ENCODE measurements at regions not wholly inside any gene's neighbourhood (a gene's known extent, or its start where the extent isn't known, plus 50 kb on each side); places are given as distances from the start of the nearest gene placed in this dataset.

GRCh38 chr16:73997340-73997711 lies 299.3 kb upstream of the PSMD7 start:
- intact Hi-C loops (cut with DNase I): no loop called here
- Histone ChIP-seq H3K4me1 (no peaks in the 10 kb centered on the region), H3K36me3 (no peaks in the 10 kb centered on the region), H3K4me3 (no peak overlapping the region), H3K9me3 (no peaks in the 10 kb centered on the region), H3K27ac (replicated peaks in 1 of 4) (no peak overlapping the region), H3K27me3 (no peaks in the 10 kb centered on the region)
- no peak for DNase-seq (ENCODE audit: extremely low spot score)
- TF ChIP-seq EP300 (IDR thresholded peaks at IDR 0.05): no peak
- 51% methylated on average over 3 of the region's 3 CpGs for WGBS

- TF ChIP-seq POLR2A (IDR thresholded peaks at IDR 0.05; ENCODE audit: low read depth): no peak
- no peak for TF ChIP-seq CTCF (IDR thresholded peaks at IDR 0.05)
- TF ChIP-seq EP300 (IDR thresholded peaks at IDR 0.05): no peak
- TF ChIP-seq POLR2AphosphoS5 (IDR thresholded peaks at IDR 0.05): no peak
- DNase-seq (ENCODE audit: extremely low spot score): no peak
- Histone ChIP-seq H3K27ac (replicated peaks in 1 of 4) (no peak overlapping the region), H3K4me1 (no peaks in the 10 kb centered on the region), H3K4me3 (no peak overlapping the region), H3K9me3 (no peaks in the 10 kb centered on the region), H3K27me3 (no peaks in the 10 kb centered on the region), H3K36me3 (no peaks in the 10 kb centered on the region)
- 45% methylated on average over 11 of the region's 11 CpGs for WGBS
- intact Hi-C loops (cut with DNase I): no loop called here
Observed at GRCh38 chr16:73996624-73997339, 299.8 kb upstream of the PSMD7 start.

- Histone ChIP-seq H3K4me1 (no peaks in the 10 kb centered on the region), H3K27ac (replicated peaks in 1 of 4) (no peak overlapping the region), H3K27me3 (no peaks in the 10 kb centered on the region), H3K36me3 (no peaks in the 10 kb centered on the region), H3K9me3 (peaks cover 0 to 4% (median 0%) of the 10 kb centered on the region in 4 donors), H3K4me3 (no peak overlapping the region)
- no peak for DNase-seq (ENCODE audit: extremely low spot score)
- no peak for TF ChIP-seq EP300 (IDR thresholded peaks at IDR 0.05)
- no peak for TF ChIP-seq POLR2AphosphoS5 (IDR thresholded peaks at IDR 0.05)
- TF ChIP-seq POLR2A (IDR thresholded peaks at IDR 0.05; ENCODE audit: low read depth): no peak
- TF ChIP-seq CTCF (IDR thresholded peaks at IDR 0.05): no peak
- intact Hi-C loops (cut with DNase I): no loop called here
- 71% methylated on average over 1 of the region's 1 CpG for WGBS
Observed at GRCh38 chr16:73993878-73994277, 302.7 kb upstream of the PSMD7 start.

GRCh38 chr16:73978407-73978784 lies 318.2 kb upstream of the PSMD7 start:
- 88% methylated on average over 5 of the region's 5 CpGs for WGBS
- intact Hi-C loops (cut with DNase I): no loop called here
- Histone ChIP-seq H3K36me3 (no peaks in the 10 kb centered on the region), H3K9me3 (peaks cover 0 to 4% (median 0%) of the 10 kb centered on the region in 4 donors), H3K27me3 (peaks cover 0 to 7% (median 0%) of the 10 kb centered on the region in 4 donors), H3K4me3 (no peak overlapping the region), H3K4me1 (no peaks in the 10 kb centered on the region), H3K27ac (replicated peaks in 1 of 4) (no peak overlapping the region)
- TF ChIP-seq CTCF (IDR thresholded peaks at IDR 0.05): no peak
- TF ChIP-seq EP300 (IDR thresholded peaks at IDR 0.05): no peak
- TF ChIP-seq POLR2A (IDR thresholded peaks at IDR 0.05; ENCODE audit: low read depth): no peak
- no peak for TF ChIP-seq POLR2AphosphoS5 (IDR thresholded peaks at IDR 0.05)
- DNase-seq (ENCODE audit: extremely low spot score): no peak

- intact Hi-C loops (cut with DNase I): no loop called here
Observed at GRCh38 chr16:73976644-73977043, 320.0 kb upstream of the PSMD7 start.

More at GRCh38 chr16:73976644-73977043, 320.0 kb upstream of the PSMD7 start:
- Histone ChIP-seq H3K27me3 (peaks cover 0 to 7% (median 0%) of the 10 kb centered on the region in 4 donors), H3K36me3 (no peaks in the 10 kb centered on the region), H3K4me1 (no peaks in the 10 kb centered on the region), H3K4me3 (no peak overlapping the region), H3K9me3 (peaks cover 0 to 4% (median 0%) of the 10 kb centered on the region in 4 donors), H3K27ac (replicated peaks in 1 of 4) (no peak overlapping the region)
- no peak for DNase-seq (ENCODE audit: extremely low spot score)
- TF ChIP-seq POLR2A (IDR thresholded peaks at IDR 0.05; ENCODE audit: low read depth): no peak
- no peak for TF ChIP-seq CTCF (IDR thresholded peaks at IDR 0.05)
- no peak for TF ChIP-seq EP300 (IDR thresholded peaks at IDR 0.05)
- TF ChIP-seq POLR2AphosphoS5 (IDR thresholded peaks at IDR 0.05): no peak
- 76% methylated on average over 3 of the region's 3 CpGs for WGBS
